Retina (tissue), 1 donor: ENCODE measurements at regions not wholly inside any gene's neighbourhood (a gene's known extent, or its start where the extent isn't known, plus 50 kb on each side); places are given as distances from the start of the nearest gene placed in this dataset.
"Not testable (repeated sequence)": the region's sequence is repeated elsewhere in the genome, so short reads cannot be mapped to it uniquely, and the experiment has no call there.

Experiments used
- DNase-seq: peaks from one replicate; pipeline ENCODE4 v3.0.0-alpha.2; 2016

DNA sequence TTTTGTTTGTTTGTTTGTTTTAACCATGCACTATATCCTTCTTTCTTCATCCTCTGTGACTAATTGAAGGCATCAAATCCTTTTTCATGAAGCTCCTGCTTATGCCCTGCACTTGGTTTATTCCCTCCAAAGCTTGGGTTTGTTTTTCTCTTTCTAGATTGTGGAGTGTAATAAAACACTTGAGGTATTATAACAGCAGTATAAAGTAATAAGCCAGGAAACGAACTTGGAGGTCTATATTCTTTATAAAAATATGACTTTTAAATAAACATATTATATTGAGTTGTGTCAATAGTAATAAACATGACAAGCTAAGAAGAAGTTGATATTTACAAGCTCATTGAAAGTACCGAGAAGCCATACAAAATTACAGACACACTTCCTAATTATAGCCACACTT, 659.4 kb downstream of the RFPL4B start:
- no peak for DNase-seq

DNA sequence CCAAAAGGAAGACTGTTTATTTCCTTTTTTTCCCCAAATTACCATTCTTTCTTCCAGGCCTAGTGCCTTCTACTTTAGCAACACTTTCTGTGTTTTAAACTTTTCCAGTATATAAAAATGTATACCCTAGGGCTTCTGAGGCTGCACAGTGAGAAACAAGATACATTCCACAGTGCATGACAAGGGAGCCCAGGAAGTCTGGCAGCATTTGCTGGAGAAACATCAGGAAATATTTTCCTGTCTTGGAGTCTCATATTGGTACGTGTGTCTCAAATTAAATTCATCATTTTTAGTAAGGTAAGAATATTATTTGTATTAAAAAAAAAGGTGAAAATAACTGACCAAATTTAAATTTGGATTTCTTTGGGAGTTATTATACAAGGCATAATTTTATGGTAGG, 662.6 kb downstream of the RFPL4B start:
- no peak for DNase-seq

DNA sequence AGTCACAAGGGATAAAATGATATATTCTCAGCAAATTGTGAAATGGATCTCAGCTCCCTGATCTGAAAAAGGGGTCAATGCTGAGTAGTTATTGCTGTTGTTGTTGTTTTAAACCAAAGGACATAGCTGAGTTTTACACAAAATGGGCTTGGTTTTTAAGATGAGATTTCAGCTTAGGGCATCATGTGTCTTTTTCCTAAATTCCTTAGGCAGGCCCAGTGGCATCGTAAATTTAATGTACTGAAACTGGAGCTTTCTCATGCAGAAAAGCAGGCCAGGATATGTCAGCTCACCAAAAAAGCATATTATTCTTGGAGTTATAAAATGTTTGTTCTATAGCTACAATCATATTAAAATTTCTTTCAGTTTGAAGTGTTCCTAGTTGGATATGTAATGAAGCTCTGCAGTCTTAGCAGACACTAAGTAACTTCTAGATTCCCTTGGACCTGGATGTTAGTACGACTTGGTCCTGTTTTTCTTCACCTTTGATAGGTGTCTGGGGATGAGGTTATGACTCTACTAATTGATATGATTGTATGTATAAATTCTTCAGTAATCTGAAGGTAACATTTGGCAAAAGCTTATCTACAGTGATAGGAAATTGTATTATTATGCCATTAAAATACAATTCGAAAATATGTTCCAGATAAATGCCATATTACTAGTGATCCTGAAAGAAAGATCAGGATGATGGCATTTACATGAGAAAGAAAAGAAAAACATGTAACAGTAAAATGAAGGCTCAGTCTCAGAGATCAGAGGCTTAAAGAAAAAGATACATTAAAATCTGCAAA, 663.3 kb downstream of the RFPL4B start:
- no peak for DNase-seq

DNA sequence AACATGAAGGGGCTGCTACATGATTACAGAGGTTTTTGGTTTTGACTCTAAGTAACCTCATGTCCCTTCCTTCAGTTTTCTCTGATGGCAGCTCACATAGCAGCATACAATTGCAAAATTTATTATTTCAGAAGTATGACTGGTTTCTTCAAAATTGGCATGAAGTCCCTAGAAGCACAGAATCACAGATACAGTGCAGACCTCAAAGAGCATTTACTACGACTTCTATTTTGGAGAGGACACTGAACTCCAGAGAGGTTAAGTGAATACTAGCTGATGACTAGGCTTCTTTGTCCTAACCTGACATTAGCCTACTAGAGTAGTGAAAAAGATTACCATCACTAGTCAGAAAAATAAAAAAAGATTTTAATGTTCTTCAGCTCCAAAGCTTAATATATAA, 664.3 kb downstream of the RFPL4B start:
- no peak for DNase-seq

DNA sequence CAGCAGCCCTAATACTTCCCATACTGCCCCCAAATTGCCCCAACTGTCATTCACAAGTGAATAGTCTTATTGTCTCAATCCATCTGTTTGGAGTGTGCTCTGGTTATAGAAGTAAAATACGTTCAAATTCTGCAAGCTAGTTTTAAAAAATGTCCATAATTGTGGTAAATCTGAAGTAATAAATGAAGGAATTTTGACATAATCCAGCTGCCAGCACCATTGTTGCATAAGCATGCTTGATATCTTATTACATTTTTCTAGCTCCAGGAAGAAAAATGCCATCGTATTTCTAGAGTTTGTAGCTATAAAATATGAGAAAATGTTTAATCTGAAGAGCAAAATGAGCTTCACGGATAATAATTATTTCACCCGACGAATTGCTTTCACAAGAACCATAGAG, 664.7 kb downstream of the RFPL4B start:
- DNase-seq, result no peak

DNA sequence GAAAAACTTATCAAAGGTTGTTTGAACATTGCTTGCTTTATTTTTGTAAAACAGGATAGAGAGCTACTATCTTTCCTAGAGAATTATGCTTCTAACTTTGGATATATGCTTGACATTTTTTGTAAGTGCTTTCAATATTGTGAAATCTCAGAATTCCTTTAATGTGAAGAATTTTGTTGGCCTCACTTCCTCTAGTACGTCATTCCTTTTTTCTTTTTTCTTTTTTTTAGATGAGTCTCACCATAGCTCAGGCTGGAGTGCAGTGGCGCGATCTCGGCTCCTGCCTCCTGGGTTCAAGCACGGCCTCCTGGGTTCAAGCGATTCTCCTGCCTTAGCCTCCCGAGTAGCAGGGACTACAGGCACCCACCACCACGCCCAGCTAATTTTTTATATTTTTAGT, 668.1 kb downstream of the RFPL4B start:
- DNase-seq, result no peak

DNA sequence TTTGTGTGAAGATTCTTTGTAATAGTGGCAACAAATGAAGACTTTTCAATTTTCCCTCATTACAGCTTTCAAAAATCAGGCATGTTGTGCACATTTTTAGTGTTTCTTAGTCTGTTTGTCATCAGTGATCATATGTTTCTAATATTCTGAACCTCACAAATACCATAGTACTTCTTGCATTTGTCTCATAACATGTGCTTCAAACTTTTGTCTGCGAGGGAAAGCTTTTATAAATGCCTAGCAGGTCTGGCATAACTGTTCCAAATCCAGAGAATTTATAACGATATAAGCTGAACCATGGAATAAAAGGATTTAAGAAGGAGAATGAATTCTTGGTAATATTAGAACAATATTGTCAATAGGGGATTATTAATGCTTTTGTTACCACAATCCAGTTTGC, 670.2 kb downstream of the RFPL4B start:
- no peak for DNase-seq

DNA sequence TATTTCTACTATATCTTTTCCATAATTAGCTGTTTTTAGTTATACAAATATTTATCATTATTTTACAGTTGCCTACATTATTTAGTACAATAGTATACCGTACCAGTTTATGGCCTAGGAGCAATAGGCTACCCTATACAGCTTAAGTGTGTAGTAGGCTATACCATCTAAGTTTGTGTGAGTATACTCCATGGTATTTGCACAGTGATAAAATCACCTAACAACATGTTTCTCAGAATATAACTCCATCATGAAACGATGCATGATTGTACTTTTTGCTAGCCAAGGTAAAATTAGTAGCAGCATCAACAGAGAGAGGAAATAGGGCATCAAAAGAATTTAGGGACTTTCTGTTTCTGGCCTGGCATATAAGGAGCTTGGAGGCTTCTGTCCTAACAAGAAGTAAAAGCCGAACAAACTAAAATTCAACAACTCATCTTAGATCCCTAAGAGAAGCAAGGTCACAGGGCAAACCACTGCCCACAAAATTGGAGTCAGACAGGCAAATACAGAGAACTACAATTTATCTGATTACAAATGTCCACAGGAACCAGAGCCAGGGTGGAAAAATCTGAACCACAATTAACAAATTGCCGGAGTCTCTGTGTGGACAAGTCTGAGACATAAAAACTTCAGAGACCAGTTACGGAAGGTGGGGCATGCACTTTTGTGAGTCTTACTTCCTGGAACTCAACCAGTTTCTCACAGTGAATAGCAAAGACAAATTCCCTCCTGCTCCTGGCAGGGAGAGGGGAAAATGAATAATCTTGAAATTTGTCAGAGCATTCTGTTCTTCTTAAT, 671.4 kb downstream of the RFPL4B start:
- DNase-seq, result no peak

DNA sequence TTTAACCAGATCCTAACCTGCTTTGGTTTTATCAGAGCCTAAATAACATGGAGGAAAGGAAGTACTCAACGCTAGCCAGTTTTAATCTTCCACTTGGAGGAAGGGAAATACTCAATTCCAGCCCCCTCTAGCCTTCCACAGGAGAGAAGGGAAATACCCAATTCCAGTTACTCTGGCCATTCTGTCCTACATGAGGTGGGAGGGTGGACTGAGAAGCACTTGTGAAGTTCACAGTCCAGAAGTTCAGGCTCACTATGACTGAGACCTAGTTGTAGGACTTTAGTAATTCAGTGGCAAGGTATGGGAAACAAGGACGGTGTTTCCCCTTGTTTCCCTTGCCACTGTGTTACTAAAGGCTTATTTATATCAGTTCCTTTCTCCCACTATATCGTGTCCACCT, 672.0 kb downstream of the RFPL4B start:
- DNase-seq, result no peak

DNA sequence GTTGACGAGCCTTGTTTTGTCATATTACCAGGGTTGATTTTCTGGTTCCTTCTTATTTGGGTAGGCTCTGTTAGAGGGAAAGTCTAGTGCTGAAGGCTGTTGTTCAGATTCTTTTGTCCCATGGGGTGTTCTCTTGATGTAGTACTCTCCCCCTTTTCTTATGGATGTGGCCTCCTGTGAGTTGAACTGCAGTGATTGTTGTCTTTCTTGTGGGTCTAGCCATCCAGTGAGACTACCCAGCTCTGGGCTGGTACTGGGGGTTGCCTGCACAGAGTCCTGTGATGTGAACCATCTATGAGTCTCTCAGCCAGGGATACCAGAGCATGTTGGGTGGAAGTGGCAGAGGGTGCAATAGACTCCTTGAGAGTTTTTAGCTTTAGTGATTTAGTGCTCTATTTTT, 680.6 kb downstream of the RFPL4B start:
- no peak for DNase-seq

DNA sequence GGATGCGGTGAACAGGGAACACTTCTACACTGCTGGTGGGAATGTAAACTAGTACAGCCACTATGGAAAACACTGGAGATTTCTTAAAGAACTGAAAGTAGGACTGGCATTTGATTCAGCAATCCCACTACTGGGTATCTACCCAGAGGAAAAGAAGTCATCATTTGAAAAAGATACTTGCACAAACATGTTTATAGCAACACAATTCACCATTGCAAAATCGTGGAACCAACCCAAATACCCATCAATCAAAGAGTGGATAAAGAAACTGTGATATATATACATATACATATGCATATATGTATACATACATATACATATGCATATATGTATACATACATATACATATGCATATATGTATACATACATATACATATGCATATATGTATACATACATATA, 682.0 kb downstream of the RFPL4B start:
- not testable (repeated sequence) for DNase-seq

DNA sequence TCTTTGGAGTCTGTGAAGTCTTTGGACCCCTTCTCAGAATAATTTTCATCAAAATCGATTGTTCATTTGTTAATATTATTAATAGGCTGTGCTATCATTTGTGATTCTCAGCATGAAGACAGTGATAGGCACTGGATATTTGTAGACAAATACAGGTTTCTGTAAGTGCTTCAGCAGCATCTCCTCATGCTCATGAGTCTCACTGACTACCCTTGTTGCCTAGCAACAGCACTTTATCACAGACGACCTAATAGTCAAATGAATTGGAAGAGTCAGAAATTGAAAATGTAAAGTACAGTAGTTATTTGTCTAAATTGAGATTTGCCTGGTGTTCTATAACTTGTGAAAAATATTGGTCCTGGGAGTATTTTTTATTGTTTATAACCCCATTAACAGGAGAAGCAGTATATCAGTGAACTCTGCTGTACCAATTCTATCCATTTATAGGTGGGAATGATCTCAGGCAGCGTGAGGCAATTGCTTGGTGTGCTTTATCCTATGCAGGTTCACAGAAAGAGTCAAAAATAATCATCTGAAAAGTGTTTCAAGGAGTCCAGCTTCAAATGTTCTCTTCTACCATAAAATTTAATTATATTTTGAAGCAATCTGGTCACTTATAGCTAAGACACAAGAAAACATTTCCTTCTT, 684.6 kb downstream of the RFPL4B start:
- peak; percentile 43 for DNase-seq

DNA sequence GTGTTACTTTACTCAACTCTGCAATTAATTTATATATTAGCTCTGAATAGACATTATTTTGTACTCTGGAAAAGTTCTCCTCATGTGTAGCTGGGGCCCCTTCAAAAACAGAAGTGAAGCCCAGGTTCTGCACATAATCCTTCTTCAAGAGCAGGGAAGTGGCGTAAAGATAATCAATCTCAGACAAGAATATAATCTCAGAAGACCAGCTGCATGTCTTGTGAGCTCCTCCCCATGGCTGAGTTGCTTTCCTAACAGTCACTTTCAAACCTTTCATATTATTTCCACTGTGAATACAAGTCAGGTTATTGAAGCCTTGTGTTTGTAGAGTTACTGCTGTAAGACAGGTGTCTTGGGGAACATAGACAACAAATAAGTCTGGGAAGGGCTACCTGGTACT, 691.9 kb downstream of the RFPL4B start:
- DNase-seq, result no peak

DNA sequence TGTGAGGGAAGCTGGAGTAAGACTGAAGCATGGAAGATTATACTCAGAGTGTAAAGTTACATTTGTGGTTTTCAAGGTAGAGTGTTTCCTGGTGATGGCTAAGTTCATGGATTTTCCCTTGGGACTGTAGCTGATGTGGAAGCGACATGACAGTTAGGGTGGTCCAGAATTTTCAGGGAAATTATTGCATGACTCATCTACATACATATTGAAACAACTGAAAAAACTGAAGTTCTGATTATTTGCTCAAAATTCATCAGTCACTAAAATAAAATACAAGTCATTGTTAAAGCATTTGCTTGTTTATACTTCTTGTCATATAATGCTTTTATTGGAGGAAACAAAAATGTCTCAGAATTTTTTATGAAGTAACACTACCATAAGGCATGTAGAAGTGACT, 700.0 kb downstream of the RFPL4B start:
- DNase-seq, result no peak

DNA sequence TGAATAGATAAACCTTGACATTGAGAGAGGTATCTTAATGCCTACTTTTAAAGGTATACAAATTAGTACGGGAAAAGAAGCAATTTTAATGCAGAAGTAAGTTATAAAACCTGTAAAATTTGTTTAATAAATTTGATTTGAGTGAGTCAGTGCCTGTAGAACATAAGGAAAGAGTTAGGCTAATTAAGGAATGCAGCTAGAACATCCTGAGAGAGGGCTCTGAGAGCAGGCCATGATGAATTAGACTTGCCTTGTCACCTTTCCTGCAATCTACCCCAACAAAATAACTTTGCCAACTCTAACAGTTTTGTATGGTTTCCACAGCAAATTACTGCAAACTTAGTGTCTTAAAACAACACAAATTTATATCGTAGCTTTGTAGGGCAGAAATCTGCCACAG, 700.8 kb downstream of the RFPL4B start:
- no peak for DNase-seq

DNA sequence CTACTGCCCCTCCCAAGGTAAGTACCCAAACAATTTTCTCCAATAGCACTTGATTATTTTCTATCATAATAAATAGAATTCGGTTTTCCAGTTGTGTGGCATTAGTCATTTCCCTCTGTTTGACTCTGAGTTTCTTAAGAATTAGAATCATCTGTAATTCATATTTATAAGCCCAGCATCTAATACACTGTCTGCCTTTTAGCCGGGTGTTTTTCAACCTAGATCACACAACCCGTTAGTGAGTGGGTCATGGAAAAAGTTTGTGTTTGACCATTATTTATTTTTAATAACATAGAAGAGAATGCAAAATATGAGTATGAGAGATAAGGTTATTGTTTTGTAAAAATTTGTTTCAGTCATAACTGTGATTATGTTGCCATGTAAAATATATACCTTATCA, 701.6 kb downstream of the RFPL4B start:
- no peak for DNase-seq

DNA sequence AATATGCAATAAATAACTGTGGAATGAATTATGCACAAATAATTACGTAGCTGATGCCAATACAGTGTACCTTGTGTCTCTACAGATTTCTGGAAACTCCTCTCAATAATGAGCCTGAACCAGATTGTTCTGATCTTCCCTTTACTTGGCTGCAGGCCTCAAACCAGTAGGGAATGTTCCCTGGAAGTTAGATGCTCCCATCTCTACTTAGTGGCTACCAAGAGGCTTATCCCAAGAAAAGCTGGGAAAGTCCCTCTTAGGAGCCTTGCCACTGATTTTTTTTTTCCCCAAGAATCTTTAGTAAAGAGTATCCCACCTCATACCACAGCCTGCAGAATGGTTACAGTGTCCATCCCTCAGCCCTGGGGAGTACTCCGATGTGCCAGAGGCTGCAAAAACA, 702.1 kb downstream of the RFPL4B start:
- DNase-seq, result no peak

DNA sequence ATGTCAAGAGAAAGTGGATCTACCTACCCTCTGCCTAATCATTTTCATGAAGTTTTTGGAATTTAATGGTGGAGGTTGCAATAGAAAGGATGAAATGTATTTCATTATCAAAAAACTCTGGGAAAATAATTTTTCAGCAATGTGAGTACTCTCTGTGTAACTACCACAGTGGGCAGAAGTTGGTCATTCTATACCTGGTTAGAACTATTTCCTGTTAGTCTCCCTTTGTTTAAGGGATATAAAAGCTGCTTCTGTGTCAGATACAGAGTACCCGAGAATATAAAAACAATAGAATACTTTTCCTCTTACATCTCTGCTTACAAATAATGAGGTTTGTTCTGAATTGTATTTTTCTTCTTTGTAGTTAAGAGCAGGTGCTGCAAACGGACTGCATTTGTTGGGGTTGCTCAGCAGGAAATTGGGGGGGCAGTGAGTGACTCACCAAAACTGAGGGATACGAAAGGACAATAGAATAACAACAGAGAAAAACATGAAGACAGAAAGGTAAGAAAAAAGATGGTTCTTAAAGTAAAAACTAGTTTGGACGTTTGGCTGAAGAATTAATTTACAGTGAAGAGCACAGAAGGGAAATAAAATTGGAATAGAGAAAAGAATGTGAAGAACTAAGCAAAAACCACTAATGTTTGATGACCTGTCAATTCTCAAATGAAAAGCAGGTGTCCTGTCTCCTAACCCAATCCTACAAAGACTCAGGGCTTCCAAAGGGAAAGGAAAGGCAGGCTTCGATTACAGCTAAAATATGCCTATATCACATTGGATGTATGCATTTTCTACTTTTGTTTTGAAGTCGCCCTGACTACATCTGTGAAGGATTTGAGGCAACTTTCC, 703.1 kb downstream of the RFPL4B start:
- DNase-seq, result no peak

DNA sequence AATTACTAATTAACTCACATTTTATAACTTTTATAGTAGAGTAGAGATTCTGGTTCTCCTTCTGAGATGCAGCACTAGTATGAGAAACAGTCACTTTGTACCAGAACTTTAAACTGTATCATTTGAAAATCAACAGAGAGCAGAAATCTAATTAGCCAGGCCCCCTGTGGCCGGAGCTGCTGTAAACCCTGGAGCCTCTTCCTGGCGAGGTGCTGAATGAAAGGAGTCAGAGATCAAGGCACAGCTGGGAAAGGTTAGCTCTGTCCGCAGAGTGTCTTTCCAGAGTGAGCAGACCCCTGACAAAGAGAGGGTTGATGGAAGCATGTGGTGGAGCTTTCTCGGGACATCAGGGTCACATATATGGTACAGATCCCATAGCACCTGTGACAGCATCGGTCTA, 703.8 kb downstream of the RFPL4B start:
- no peak for DNase-seq

DNA sequence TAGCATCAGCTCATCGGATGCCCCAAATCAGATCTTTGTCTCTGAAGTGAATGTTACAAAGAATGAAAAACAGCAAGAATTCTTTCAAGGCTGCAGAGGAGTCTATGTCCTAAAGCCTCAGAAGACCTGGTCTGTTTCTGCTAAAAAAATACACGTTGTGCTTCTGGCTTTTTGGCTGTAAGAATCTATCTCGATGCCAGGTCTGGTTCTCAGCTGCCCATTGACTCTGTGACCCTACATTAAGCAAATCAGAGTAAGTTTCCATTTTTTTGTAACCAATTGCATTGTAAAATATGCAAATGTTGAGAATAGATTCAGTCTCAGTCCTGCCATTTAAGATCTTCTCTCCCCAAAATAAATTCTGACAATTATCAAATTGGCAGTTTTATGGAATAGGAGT, 705.4 kb downstream of the RFPL4B start:
- no peak for DNase-seq

DNA sequence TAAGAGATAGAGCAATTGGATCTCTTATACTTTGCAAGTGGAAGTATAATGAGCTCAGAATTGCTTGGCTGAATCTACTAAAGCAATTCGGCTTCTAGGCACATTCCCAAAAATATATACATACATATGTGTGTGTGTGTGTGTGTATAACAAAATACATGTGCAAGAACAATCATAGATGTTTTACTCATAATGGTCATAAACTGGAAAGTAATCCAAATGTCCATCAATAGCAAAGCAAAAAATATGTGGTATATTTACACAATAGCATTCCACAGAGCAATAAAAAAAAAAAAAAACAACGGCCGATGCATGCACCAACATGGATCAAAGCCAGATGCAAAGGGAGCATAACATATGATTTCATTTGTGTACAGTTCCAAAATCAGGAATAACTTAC, 707.9 kb downstream of the RFPL4B start:
- no peak for DNase-seq

DNA sequence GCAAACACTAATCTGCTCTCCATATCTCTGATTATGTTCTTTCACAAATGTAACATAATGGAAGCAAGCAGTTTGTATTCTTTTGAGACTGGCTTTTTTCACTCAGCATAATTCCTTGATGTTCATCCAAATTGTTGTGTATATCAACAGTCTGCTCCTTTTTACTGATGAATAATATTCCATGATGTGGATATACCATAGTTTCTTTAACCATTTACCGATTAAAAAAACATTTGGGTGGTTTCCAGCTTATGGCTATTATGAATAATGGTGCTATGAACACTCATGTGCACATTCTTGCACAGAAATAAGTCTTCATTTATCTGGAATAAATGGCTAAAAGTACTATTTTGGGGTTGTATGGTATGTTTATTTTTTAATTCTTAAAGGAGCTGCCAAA, 708.9 kb downstream of the RFPL4B start:
- no peak for DNase-seq

DNA sequence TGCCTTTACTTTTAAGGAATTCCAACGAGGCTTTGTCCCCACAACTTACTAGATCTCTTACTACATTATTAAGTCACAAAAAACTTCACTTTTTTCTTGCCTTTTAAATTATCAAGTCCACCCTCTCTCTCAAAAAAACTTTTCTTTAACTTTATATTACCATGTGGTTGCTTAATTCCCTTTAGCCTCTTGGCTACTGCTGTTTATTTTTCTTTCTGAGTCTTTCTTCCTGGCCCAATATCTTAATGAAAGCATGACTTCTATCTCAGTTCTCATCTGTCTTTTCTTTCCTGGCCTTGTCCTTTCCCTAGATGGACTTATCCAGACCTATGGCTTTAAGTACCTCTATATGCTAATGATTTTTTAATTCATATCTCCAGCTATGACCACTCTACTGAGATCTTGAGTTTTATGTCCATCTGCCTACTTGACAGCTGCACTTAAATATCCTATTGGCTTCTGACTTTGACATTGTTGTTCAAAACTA, 710.5 kb downstream of the RFPL4B start:
- no peak for DNase-seq
